Activated naive CD4-positive, alpha-beta T cell treated with anti-CD3 and anti-CD28 coated beads, Interleukin-2, amount 50 U/mL, for 16 hours (primary cell): ENCODE measurements at regions not wholly inside any gene's neighbourhood (a gene's known extent, or its start where the extent isn't known, plus 50 kb on each side); places are given as distances from the start of the nearest gene placed in this dataset.

Experiments used
- DNase-seq: peaks from one replicate; pipeline ENCODE4 v3.0.0-alpha.2; 2020

- no peak for DNase-seq
Measured at GRCh38 chr1:72734415-72734814, 452.1 kb upstream of the NEGR1 start.

- DNase-seq: peak; percentile 9
Measured at GRCh38 chr1:72724951-72725861, 442.9 kb upstream of the NEGR1 start.

- no peak for DNase-seq
Measured at GRCh38 chr1:72705921-72706320, 423.6 kb upstream of the NEGR1 start.

GRCh38 chr1:72704841-72705477 is 422.6 kb upstream of the NEGR1 start:
- DNase-seq: no peak

DNA sequence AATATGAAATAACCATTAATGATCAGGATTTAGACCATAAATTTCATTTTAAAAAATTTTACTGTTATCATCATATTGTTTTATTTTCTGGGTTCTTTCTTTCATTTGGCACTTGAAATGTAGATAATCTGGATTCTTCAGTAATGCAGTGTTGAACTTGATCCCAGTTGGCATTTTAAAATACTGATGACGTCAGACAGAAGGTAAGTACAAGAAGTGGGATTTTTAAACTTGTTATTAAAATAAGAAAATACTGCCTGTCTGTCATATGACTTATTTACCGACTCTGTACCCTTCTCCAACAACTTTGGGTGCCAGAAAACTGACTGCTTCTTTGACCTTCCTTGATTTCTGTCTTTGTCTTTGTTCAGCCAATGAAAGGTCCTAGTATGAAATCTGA is 415.1 kb upstream of the NEGR1 start:
- no peak for DNase-seq

DNA sequence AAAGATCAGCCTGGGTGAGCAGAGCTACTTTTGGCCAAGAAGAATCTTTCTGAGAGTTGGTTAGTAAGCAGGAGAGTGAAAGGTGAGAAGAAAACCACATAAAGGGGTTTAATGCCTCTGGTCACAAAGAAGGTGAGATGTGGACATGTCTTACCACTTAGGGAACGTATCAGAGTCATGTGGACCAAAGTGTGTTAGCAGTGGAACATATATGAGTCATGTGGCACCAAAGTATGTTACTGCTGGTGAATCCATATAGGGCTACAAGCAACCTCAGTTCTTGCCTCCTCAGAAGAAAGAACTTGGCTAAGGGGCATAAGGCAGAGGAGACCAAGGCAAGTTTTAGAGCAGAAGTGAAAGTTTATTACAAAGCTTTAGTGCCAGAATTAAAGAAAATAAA is 411.6 kb upstream of the NEGR1 start:
- DNase-seq: no peak

GRCh38 chr1:72693376-72693775 is 411.0 kb upstream of the NEGR1 start:
- DNase-seq: no peak

- DNase-seq: no peak
Measured at GRCh38 chr1:72690871-72691270, 408.5 kb upstream of the NEGR1 start.

DNA sequence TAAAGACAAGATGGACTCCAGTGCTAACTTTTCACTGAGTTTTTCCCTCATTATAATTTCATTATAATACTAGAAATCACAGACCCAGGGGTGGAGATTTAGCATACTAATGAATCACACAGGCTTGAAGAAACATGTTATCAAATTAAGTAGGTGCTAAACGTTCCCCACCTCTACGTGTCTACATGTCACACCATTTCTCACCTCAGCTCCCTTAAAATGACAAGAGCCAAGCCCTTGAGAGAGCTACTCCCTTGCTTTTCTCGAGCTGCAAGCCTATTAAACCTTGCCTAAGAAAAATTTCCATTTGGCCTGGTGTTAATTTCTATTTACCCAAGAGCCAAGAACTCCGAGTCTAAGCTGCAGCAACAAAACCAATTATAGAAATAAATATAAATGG is 396.3 kb upstream of the NEGR1 start:
- DNase-seq: no peak

- no peak for DNase-seq
Measured at GRCh38 chr1:72670902-72671301, 388.6 kb upstream of the NEGR1 start.

GRCh38 chr1:72662918-72663317 is 380.6 kb upstream of the NEGR1 start:
- DNase-seq: no peak

DNA sequence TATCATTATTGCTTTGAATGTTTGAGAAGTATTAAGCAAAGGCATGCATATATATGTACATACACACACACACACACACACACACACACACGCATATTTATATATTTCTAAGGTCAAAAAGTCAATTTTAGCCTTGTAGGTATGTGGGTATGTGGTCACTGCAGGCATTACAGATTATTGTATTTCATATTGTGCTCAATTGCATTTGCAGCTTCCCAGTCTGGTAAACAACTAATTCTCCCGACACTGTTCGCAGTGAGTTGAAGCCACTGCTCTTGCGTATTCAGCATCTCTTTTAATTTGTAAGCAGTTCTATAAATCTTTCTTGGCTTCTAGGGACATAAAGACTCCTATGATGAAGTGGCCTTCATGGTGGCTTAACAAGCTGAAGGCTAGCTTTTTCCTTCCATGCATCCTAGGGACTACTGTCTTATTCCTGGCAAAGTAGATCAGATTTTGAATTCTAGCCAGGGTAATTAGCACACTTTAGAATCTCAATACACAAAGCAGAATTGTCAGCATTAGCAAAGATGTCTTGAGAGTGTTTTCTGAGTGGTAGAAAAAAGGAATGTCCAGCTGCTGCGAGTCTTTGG is 368.6 kb upstream of the NEGR1 start:
- no peak for DNase-seq

DNA sequence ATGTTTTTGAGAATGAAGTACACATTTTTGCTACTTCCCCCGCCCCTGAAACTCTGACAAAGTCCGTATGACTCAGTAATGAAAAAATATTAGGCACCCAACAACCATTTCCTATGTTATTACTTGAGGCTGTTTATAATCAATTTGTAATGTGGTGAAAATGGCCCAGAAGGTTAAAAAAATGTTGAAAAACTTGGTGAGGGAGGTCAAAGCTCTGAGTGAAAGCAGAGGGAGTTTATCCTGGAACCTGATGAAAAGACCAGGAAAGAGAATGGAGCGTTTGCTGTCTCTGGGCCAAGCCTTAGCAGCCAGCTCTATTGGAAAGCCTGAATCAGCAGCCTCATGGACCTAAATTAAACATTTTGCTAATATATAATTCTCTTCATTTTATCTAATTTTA is 367.7 kb upstream of the NEGR1 start:
- DNase-seq: no peak

GRCh38 chr1:72649211-72649888 is 367.0 kb upstream of the NEGR1 start:
- no peak for DNase-seq

DNA sequence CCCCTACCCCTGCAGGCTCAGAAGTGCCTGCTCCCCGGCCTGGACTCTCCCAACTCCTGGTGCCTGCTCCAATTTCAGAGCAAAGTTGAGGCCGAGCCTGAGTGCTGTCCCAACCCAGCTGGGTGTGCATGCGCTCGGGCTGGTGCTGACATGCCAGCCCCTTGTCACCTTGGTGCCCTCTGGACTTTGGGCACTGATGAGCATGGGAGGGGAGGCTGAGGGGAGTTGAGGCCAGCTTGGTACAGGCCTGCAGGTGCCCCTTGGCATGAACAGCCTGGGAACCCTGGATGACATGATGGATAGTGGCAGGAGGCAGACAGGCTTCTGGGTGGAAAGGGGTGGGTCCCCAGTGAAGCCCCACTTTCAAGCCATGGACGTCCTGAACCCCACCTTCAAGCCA is 366.1 kb upstream of the NEGR1 start:
- no peak for DNase-seq

GRCh38 chr1:72643142-72643541 is 360.8 kb upstream of the NEGR1 start:
- DNase-seq: no peak

GRCh38 chr1:72637593-72637992 is 355.3 kb upstream of the NEGR1 start:
- DNase-seq: no peak

DNA sequence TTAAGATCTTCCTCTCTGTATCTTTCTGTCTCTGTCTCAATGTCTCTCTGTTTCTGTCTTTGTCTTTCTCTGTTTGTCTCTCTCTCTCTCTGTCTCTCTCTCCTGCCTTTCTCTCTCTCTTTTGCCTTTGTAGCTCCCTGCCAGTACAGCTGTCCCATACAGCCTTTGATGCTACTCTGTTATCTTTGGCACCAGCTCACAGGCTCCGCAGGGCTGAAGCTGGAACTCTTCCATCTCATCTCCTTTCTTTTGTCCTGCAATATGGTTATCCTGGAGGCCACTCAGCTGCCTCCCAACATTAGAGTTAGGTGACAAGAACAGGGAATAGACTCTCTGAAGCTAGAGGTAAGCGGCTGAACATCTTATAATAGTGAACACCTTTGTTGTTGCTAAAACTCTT is 354.3 kb upstream of the NEGR1 start:
- DNase-seq: no peak

DNA sequence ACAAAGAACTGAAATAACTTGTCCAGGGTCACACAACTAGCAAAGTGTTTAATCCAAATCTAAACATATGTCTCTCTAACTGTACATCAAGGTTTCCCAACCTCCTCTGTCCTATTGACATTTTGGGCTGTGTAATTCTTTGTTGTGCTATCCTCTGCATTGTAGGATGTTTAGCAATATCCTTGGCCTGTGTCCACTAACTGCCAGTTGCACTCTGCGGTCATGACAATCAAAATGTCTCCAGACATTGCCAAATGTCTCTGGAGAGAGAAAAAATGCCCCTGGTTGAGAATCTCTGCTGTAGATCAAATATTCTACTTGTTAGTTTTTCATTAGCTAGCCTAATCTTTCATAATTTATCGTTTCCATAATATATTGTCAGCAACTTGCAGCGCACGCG is 353.4 kb upstream of the NEGR1 start:
- DNase-seq: no peak

- no peak for DNase-seq
Measured at GRCh38 chr1:72634946-72635345, 352.6 kb upstream of the NEGR1 start.

DNA sequence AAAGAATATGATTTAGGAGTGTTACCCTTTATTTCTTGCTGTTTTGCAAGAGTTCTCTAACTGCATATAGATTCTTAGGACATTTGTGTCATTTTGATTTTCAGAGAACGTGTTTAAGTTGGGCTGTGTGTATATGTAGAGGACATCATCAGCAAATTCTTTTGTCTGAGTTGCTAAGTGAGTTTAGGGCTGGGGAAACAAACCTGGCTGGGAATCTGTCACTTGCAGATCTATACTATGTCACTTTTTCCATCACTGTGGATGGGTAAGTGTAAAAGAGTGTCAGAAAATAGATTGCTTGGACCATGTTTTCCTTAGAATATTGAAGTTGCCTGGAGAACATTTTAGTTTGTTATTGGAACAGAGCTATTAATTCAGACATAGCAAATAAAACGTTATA is 349.1 kb upstream of the NEGR1 start:
- no peak for DNase-seq

GRCh38 chr1:72623299-72623708 is 341.0 kb upstream of the NEGR1 start:
- DNase-seq: no peak

- no peak for DNase-seq
Measured at GRCh38 chr1:72620453-72620852, 338.1 kb upstream of the NEGR1 start.
